Natural killer cell (primary cell): ENCODE measurements at regions not wholly inside any gene's neighbourhood (a gene's known extent, or its start where the extent isn't known, plus 50 kb on each side); places are given as distances from the start of the nearest gene placed in this dataset.

Source experiments
- ATAC-seq, 3 donors: fragments of 150-1000 bp in 2 of 3; fragments of 200-7000 bp in 1 of 3; cut with Tn5 transposase; 1 replicate in 1 of 3; 2 replicates in 2 of 3; pipeline ENCODE4 v1.10.0; 2021; ENCODE audit warnings: mild to moderate bottlenecking in 2 of 3, moderate library complexity in 2 of 3
- DNase-seq, 2 donors: peaks; one replicate each; pipeline versions ENCODE4 v3.0.0 to v3.0.0-alpha.2; 2013 to 2021; ENCODE audit warnings: mixed read lengths in 1 of 2
- H3K27ac ChIP-seq: one replicate; pipeline ENCODE4 v1.5.1; 2013; ENCODE audit warnings: mild to moderate bottlenecking, low read length
- H3K27me3 ChIP-seq: one replicate; pipeline ENCODE4 v1.6.1; 2013; ENCODE audit warnings: low read length; ENCODE audit not compliant: control insufficient read depth, insufficient read depth
- H3K36me3 ChIP-seq: one replicate; pipeline ENCODE4 v1.6.1; 2013; ENCODE audit warnings: low read length; ENCODE audit not compliant: control insufficient read depth, insufficient read depth
- H3K4me1 ChIP-seq: one replicate; pipeline ENCODE4 v1.6.1; 2013; ENCODE audit warnings: low read length; ENCODE audit not compliant: control insufficient read depth, insufficient read depth
- H3K4me3 ChIP-seq: one replicate; pipeline ENCODE4 v1.5.1; 2013; ENCODE audit warnings: low read length
- H3K9me3 ChIP-seq: one replicate; pipeline ENCODE4 v1.6.1; 2013; ENCODE audit warnings: low read length; ENCODE audit not compliant: control insufficient read depth, insufficient read depth
- H3K27ac Mint-ChIP-seq, 2 donors: one replicate each; pipeline ENCODE4 v1.8.0; 2022; ENCODE audit warnings: mild to moderate bottlenecking in 2 of 2, mixed read lengths in 2 of 2, moderate library complexity in 1 of 2
- H3K27me3 Mint-ChIP-seq, 2 donors: one replicate each; pipeline ENCODE4 v1.8.0; 2022; ENCODE audit warnings: low read depth in 2 of 2, mixed read lengths in 2 of 2
- H3K36me3 Mint-ChIP-seq: one replicate; pipeline ENCODE4 v1.8.0; 2022; ENCODE audit warnings: mixed read lengths
- H3K4me1 Mint-ChIP-seq, 2 donors: one replicate each; pipeline ENCODE4 v1.8.0; 2022; ENCODE audit warnings: mixed read lengths in 2 of 2
- H3K4me3 Mint-ChIP-seq: one replicate; pipeline ENCODE4 v1.8.0; 2022; ENCODE audit warnings: mild to moderate bottlenecking, moderate library complexity, mixed read lengths
- H3K9me3 Mint-ChIP-seq, 2 donors: one replicate each; pipeline ENCODE4 v1.8.0; 2022; ENCODE audit warnings: mixed read lengths in 2 of 2
- WGBS: methylation state at CpG from one replicate; pipeline ENCODE4 v1.1.7; 2013; ENCODE audit warnings: missing lambda C conversion rate; ENCODE audit not compliant: insufficient coverage; 5-methylcytosine and 5-hydroxymethylcytosine counted together
- intact Hi-C: fragments of 100-400 bp; cut with micrococcal nuclease; formaldehyde crosslinking; loops from one replicate; pipeline ENCODE4 v1.14.2; 2022
- TF ChIP-seq, protein P1 (sequence below): fragments of 200-600 bp; IDR thresholded peaks from one replicate; pipeline ENCODE4 v1.8.0; 2022; ENCODE audit warnings: antibody characterized with exemption

DNA sequence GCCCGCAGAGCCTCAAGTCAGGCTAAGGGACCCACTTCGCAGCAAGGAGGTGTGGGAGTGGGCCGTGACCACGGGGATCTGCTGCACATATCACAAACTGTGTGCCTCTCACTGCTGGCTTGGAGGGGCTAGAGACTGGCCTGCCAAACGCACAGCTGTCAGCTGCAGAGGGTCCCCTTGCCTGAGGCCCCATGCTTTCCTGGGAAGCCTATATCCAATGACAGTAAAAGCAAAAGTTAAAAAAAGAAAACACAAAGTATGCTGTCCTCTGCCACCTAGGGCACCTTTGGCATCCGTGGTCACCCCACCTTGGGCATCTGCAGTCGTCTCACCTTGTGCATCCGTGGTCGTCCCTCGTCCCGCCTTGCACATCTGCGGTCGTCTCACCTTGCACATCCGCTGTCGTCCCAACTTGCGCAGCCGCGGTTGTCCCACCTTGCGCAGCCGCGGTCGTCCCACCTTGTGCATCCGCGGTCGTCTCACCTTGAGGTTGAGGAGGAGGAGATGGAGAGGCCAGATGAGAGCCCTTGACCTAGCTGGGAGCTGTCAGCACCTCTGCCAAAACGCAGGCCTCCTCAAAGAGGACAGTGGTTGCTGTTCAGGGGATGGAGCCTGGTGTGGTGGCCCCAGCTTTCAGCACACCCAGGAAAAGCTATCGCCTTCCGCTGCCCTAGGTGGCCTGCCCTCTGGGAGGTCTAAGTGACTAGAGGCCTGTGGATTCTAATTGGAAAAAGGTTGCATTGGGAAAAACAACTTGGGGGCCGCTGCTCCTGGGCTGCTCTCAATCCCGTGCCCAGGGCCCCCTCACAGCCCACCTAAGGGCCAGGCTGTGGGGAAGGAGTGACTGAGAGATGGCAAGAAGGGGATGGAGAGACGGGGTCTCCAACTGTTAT is 90.5 kb downstream of the MYEOV start:
- H3K4me3 ChIP-seq, result no peak overlapping the region
- peaks cover 3% of the 10 kb centered on the region for H3K9me3 ChIP-seq
- peaks cover 12% of the 10 kb centered on the region for H3K36me3 Mint-ChIP-seq
- TF ChIP-seq, protein P1, sequence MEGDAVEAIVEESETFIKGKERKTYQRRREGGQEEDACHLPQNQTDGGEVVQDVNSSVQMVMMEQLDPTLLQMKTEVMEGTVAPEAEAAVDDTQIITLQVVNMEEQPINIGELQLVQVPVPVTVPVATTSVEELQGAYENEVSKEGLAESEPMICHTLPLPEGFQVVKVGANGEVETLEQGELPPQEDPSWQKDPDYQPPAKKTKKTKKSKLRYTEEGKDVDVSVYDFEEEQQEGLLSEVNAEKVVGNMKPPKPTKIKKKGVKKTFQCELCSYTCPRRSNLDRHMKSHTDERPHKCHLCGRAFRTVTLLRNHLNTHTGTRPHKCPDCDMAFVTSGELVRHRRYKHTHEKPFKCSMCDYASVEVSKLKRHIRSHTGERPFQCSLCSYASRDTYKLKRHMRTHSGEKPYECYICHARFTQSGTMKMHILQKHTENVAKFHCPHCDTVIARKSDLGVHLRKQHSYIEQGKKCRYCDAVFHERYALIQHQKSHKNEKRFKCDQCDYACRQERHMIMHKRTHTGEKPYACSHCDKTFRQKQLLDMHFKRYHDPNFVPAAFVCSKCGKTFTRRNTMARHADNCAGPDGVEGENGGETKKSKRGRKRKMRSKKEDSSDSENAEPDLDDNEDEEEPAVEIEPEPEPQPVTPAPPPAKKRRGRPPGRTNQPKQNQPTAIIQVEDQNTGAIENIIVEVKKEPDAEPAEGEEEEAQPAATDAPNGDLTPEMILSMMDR, result no peak
- H3K4me3 Mint-ChIP-seq, result no peak overlapping the region
- no peaks in the 10 kb centered on the region for H3K36me3 ChIP-seq
- H3K27me3 Mint-ChIP-seq, result no peaks in the 10 kb centered on the region
- H3K27me3 ChIP-seq, result no peaks in the 10 kb centered on the region
- ATAC-seq (no peak), DNase-seq (no peak)
- no peaks in the 10 kb centered on the region for H3K4me1 Mint-ChIP-seq
- H3K9me3 Mint-ChIP-seq, result peaks cover 0 to 8% of the 10 kb centered on the region in 2 donors
- intact Hi-C loops, result no loop called here
- H3K4me1 ChIP-seq, result no peaks in the 10 kb centered on the region
- whole genome bisulfite sequencing, result 89% methylated on average over 30 of the region's 31 CpGs
- no peak overlapping the region for H3K27ac Mint-ChIP-seq
- H3K27ac ChIP-seq, result no peak overlapping the region

DNA sequence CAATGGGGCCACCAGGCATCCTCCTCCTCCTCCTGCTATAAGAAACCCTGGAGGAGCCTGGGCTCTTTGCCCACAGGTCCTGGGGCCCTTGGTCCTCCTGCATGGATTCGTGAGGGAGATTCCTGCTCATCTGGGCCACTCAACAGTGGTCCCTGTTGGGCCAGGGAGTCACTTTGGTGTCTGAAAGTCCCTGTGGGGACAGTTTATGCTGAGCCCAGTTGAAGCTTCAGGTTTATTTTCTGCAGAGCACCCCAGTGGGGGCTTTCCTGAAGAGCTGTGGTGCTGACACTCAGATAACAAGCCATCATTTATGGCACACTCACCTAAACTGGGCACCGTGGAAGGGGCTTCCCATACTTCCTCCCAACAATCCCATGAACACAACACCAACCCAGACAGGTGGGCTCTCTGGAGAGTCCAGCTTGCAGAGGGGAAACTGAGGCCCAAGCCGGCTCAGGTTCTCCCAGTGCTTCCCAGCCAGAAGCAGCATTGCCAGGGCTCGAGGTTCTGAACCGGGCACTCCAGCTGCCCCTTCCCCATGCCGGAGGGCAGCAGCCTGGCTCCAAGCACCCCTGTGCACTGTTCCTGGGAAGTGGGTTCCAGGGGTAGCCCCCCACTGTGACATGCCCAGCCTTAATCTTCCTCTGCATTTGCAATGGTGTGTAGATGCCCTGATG is 91.3 kb downstream of the MYEOV start:
- no peaks in the 10 kb centered on the region for H3K4me1 ChIP-seq
- Mint-ChIP-seq H3K27me3 (peaks cover 3 to 7% of the 10 kb centered on the region in 2 donors), H3K4me3 (no peak overlapping the region), H3K4me1 (no peaks in the 10 kb centered on the region), H3K36me3 (peaks cover 12% of the 10 kb centered on the region), H3K27ac (no peak overlapping the region), H3K9me3 (peaks cover 0 to 8% of the 10 kb centered on the region in 2 donors)
- ATAC-seq (no peak), DNase-seq (no peak)
- TF ChIP-seq, protein P1, result no peak
- 92% methylated on average over 6 of the region's 6 CpGs for WGBS
- H3K36me3 ChIP-seq, result no peaks in the 10 kb centered on the region
- no peak overlapping the region for H3K27ac ChIP-seq
- H3K9me3 ChIP-seq, result peaks cover 3% of the 10 kb centered on the region
- H3K4me3 ChIP-seq, result no peak overlapping the region
- intact Hi-C loops, result no loop called here
- no peaks in the 10 kb centered on the region for H3K27me3 ChIP-seq

DNA sequence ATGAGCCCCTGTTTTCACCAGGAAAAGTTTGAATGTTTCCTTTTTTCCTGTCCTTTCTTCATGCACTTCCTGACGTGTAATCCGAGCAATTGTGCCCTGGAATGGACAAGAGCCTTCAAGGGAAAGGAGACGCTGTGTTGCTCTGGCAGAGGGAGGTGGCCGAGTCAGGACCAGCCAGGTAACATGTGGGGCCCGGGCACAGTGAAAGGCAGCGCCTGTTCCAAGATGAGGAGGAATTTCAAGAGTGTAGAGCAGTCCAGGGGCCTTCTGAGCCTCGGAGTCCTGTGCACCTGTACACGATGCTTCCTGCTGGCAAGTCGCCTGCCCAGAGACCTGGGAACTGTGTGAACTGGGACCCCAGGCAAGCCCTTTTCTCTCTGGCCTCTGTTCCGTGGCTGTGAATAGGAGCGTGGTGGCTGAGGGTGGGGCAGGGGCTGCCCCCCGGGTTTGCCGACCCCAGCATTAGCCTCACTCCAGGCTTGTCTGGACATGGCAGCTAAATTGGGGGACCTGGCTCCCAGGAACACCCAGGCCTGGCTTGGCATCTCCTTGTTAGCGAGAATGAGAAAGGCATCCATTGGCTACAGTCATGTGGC is 92.0 kb downstream of the MYEOV start:
- Histone ChIP-seq H3K4me1 (no peaks in the 10 kb centered on the region), H3K27ac (no peak overlapping the region), H3K4me3 (no peak overlapping the region), H3K27me3 (no peaks in the 10 kb centered on the region), H3K9me3 (peaks cover 3% of the 10 kb centered on the region), H3K36me3 (no peaks in the 10 kb centered on the region)
- TF ChIP-seq, protein P1, result no peak
- no peak overlapping the region for H3K27ac Mint-ChIP-seq
- intact Hi-C loops, result no loop called here
- WGBS, result 88% methylated on average over 14 of the region's 14 CpGs
- H3K4me1 Mint-ChIP-seq, result no peaks in the 10 kb centered on the region
- H3K36me3 Mint-ChIP-seq, result peaks cover 12% of the 10 kb centered on the region
- peaks cover 0 to 8% of the 10 kb centered on the region in 2 donors for H3K9me3 Mint-ChIP-seq
- no peak overlapping the region for H3K4me3 Mint-ChIP-seq
- ATAC-seq (no peak), DNase-seq (no peak)
- peaks cover 3 to 8% of the 10 kb centered on the region in 2 donors for H3K27me3 Mint-ChIP-seq
